Vagina (tissue), 2 donors: ENCODE measurements at regions not wholly inside any gene's neighbourhood (a gene's known extent, or its start where the extent isn't known, plus 50 kb on each side); places are given as distances from the start of the nearest gene placed in this dataset.

Experiments
- POLR2A ChIP-seq, 2 donors: fragments of 450-650 bp; IDR thresholded peaks; one replicate each; pipeline ENCODE4 v1.6.1; 2017; ENCODE audit warnings: antibody characterized with exemption in 2 of 2, mild to moderate bottlenecking in 2 of 2, moderate library complexity in 2 of 2
- TF ChIP-seq, protein P1 (sequence below), 3 experiments: fragments of 450-650 bp in 2 of 3; fragments of 200-600 bp in 1 of 3; sonication (generic) in 1 of 3; IDR thresholded peaks; one replicate each; pipeline ENCODE4 v1.5.1; 2017 to 2019; ENCODE audit warnings: antibody characterized with exemption in 3 of 3, mild to moderate bottlenecking in 2 of 3, moderate library complexity in 2 of 3

DNA sequence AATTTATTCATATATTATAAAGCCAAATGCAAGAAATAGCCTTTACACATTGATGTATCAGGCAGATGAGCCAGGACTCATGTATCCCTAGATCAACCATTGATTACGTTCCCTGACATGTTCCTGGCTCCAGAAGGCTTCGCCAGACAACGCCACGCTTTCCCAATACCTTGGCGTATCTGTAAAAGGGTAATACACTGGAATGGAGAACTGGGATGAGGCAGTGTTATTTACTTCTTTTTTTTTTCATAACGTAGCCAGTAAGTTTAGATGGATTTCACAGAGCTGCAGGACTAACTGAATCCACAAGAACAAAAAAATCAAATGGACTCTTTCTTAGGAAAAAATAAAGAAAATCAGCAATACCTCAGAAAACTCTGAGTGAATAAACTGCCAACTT lies 588.1 kb upstream of the SEMA3D start:
- TF ChIP-seq, protein P1, sequence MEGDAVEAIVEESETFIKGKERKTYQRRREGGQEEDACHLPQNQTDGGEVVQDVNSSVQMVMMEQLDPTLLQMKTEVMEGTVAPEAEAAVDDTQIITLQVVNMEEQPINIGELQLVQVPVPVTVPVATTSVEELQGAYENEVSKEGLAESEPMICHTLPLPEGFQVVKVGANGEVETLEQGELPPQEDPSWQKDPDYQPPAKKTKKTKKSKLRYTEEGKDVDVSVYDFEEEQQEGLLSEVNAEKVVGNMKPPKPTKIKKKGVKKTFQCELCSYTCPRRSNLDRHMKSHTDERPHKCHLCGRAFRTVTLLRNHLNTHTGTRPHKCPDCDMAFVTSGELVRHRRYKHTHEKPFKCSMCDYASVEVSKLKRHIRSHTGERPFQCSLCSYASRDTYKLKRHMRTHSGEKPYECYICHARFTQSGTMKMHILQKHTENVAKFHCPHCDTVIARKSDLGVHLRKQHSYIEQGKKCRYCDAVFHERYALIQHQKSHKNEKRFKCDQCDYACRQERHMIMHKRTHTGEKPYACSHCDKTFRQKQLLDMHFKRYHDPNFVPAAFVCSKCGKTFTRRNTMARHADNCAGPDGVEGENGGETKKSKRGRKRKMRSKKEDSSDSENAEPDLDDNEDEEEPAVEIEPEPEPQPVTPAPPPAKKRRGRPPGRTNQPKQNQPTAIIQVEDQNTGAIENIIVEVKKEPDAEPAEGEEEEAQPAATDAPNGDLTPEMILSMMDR (IDR thresholded peaks at IDR 0.05), result no peak
- no peak for TF ChIP-seq POLR2A (IDR thresholded peaks at IDR 0.05)
